ENCODE measurements at regions not wholly inside any gene's neighbourhood (a gene's known extent, or its start where the extent isn't known, plus 50 kb on each side); places are given as distances from the start of the nearest gene placed in this dataset.
A peak's percentile ranks its signal among the peaks of the same experiment; 100 is the strongest.

GRCh38 chrX:13939741-13940597 is 89.7 kb downstream of the GEMIN8 start:
- Histone ChIP-seq H3K4me3 (no peak overlapping the region), H3K4me1 (peaks cover 0 to 12% (median 0%) of the 10 kb centered on the region in 4 donors), H3K27ac (peak overlapping the region in 2 of 4 donors; percentile 38 to 91), H3K36me3 (no peaks in the 10 kb centered on the region), H3K27me3 (peaks cover 0 to 15% of the 10 kb centered on the region in 2 donors), H3K9me3 (no peaks in the 10 kb centered on the region)
- DNase-seq (ENCODE audit: low spot score in 2 of 2) = no peak
- WGBS, 2 donors = 34 to 43% methylated on average over 6 of the region's 6 CpGs
- TF ChIP-seq, protein P1, sequence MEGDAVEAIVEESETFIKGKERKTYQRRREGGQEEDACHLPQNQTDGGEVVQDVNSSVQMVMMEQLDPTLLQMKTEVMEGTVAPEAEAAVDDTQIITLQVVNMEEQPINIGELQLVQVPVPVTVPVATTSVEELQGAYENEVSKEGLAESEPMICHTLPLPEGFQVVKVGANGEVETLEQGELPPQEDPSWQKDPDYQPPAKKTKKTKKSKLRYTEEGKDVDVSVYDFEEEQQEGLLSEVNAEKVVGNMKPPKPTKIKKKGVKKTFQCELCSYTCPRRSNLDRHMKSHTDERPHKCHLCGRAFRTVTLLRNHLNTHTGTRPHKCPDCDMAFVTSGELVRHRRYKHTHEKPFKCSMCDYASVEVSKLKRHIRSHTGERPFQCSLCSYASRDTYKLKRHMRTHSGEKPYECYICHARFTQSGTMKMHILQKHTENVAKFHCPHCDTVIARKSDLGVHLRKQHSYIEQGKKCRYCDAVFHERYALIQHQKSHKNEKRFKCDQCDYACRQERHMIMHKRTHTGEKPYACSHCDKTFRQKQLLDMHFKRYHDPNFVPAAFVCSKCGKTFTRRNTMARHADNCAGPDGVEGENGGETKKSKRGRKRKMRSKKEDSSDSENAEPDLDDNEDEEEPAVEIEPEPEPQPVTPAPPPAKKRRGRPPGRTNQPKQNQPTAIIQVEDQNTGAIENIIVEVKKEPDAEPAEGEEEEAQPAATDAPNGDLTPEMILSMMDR (IDR thresholded peaks at IDR 0.05) = no peak
- no peak for TF ChIP-seq POLR2A (IDR thresholded peaks at IDR 0.05)

- no peaks in the 10 kb centered on the region for H3K9me3 ChIP-seq
- H3K36me3 ChIP-seq = no peaks in the 10 kb centered on the region
- 16 to 50% methylated on average over 7 to 29 of the region's 29 CpGs for WGBS, 2 donors
- H3K4me3 ChIP-seq = peak overlapping the region; percentile 48 to 67 (median 50)
- DNase-seq (ENCODE audit: low spot score in 2 of 2) = no peak
- H3K4me1 ChIP-seq = peaks cover 0 to 12% (median 0%) of the 10 kb centered on the region in 4 donors
- TF ChIP-seq POLR2A (IDR thresholded peaks at IDR 0.05) (no peak), EP300 (IDR thresholded peaks at IDR 0.05) (no peak)
- TF ChIP-seq, protein P1 (IDR thresholded peaks at IDR 0.05) = no peak
- H3K27me3 ChIP-seq = peaks cover 0 to 15% of the 10 kb centered on the region in 2 donors
- H3K27ac ChIP-seq = peak overlapping the region; percentile 71 to 91 (median 80)
Measured at GRCh38 chrX:13938829-13939530, 90.7 kb downstream of the GEMIN8 start.

- no peaks in the 10 kb centered on the region for H3K36me3 ChIP-seq
- H3K9me3 ChIP-seq = no peaks in the 10 kb centered on the region
- H3K4me3 ChIP-seq = peak overlapping the region; percentile 48 to 67 (median 50)
- 1% methylated on average over 14 to 73 of the region's 91 CpGs for WGBS, 2 donors
- H3K4me1 ChIP-seq = peaks cover 0 to 12% (median 0%) of the 10 kb centered on the region in 4 donors
- TF ChIP-seq EP300 (IDR thresholded peaks at IDR 0.05) (no peak), POLR2A (IDR thresholded peaks at IDR 0.05) (no peak)
- TF ChIP-seq, protein P1 (IDR thresholded peaks at IDR 0.05) = no peak
- DNase-seq (ENCODE audit: low spot score in 2 of 2) = no peak
- peak overlapping the region; percentile 71 to 91 (median 80) for H3K27ac ChIP-seq
- H3K27me3 ChIP-seq = peaks cover 0 to 15% of the 10 kb centered on the region in 2 donors
Measured at GRCh38 chrX:13938051-13938828, 91.5 kb downstream of the GEMIN8 start.

DNA sequence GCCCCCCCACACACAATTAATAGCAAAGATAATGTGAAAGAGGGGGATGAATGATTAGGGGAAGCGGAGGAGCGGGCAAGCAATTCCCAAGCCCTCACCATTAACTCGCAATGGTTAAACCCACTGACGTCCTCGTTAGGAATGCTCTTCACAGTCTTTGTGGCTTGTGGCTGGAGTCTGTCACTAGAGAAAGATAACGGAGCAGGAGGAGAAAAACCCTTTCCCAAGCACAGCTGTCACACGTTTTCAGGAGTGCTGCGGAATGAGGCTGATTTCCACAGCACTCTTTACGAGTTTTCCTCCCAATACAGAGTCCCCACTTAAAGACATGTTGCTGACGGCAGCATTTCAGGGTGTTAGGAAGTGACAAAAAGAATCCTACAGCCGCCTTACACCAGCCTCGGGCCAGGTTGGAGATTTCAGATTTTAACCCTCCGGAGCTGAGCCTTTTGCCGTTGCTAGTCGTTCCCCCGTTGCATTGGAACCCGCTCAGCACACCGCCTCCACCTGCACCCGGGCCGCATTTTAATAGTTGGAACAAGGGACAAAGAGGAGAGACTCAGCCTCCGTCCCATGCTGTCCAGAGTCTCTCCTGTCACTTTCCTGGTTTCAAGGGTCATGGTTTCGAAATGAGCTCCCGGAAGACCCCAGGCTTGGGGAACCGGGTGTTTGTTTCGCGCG is 92.2 kb downstream of the GEMIN8 start:
- H3K4me3 ChIP-seq = peak overlapping the region; percentile 48 to 67 (median 50)

More for the DNA sequence above, 92.2 kb downstream of the GEMIN8 start:
- H3K9me3 ChIP-seq = no peaks in the 10 kb centered on the region
- WGBS, 2 donors = 10 to 17% methylated on average over 17 to 27 of the region's 27 CpGs
- TF ChIP-seq, protein P1 (IDR thresholded peaks at IDR 0.05) = no peak
- TF ChIP-seq EP300 (IDR thresholded peaks at IDR 0.05) = peak in 1 of 2 donors; percentile 47
- H3K27me3 ChIP-seq = peaks cover 0 to 15% of the 10 kb centered on the region in 2 donors
- peak overlapping the region; percentile 71 to 91 (median 80) for H3K27ac ChIP-seq
- H3K4me1 ChIP-seq = peaks cover 0 to 12% (median 0%) of the 10 kb centered on the region in 4 donors
- DNase-seq (ENCODE audit: low spot score in 2 of 2) = no peak
- no peaks in the 10 kb centered on the region for H3K36me3 ChIP-seq
